GM21447 (cell line): ENCODE measurements at regions not wholly inside any gene's neighbourhood (a gene's known extent, or its start where the extent isn't known, plus 50 kb on each side); places are given as distances from the start of the nearest gene placed in this dataset.

Source experiments
- ATAC-seq: cut with Tn5 transposase; IDR thresholded peaks from one replicate; pipeline ENCODE4 v1.9.1; 2021; ENCODE audit not compliant: unreplicated experiment

DNA sequence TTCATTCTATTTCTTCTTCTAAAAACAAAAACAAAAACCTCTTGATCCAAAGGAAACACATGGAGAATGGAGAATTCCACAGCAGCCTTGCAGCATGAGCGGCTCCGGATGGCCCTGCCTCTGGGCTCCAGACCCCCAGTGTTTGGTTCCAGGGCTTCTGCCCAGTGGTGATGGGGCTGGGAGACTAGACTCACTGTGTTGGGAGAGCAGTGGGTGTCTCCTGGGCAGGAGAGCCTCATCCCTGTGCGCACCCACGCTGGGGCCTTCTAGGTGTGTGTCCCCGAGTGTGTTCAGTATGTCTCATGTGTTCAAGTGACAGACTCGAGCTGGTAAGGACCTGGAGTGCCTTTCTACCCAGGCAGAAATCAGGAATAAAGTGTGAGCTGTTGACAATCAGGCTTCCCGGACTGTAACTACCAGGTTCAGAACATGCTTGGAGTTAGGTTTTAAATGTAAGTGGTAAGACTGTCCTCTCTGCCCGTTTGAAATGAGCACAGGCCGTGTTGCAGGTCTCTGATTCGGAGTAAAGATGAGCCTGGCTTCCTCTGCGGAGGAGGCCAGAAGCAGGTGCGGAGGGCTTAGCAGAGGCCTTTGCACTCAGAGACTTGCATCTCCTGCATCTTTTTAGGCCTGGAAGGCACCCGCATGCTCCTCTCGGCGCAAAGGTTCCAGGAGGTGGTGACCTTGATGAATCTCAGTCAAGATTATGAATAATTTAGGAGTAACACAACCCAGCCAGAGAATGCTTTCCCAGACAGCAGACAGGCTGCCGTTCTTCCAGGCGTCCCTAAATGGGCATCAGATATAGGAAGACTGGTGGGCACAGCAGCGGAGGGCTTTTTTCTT is 253.6 kb downstream of the CDH26 start:
- ATAC-seq: no peak

DNA sequence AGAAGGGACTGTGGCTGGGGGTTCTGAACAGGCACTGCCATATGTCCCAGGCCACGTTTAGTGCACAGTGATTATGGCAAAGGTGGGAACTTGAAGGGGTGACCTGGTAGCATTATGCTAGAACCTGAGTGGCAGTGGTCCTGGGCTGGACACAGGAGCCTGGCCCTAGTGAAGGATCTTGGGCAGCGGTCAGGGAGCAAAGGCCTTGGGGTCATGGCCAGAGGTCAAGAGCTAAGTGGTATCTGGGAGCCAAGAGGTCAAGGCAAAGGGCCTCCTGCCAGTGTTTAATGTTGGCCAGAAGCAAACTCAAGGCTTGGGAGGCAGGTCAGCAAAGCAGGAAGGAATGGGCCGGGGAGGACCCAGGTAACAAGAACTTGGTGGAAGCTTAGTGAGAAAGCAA is 254.5 kb downstream of the CDH26 start:
- ATAC-seq: no peak

- no peak for ATAC-seq
These were observed 255.1 kb downstream of the CDH26 start for GRCh38 chr20:60213126-60213893.

DNA sequence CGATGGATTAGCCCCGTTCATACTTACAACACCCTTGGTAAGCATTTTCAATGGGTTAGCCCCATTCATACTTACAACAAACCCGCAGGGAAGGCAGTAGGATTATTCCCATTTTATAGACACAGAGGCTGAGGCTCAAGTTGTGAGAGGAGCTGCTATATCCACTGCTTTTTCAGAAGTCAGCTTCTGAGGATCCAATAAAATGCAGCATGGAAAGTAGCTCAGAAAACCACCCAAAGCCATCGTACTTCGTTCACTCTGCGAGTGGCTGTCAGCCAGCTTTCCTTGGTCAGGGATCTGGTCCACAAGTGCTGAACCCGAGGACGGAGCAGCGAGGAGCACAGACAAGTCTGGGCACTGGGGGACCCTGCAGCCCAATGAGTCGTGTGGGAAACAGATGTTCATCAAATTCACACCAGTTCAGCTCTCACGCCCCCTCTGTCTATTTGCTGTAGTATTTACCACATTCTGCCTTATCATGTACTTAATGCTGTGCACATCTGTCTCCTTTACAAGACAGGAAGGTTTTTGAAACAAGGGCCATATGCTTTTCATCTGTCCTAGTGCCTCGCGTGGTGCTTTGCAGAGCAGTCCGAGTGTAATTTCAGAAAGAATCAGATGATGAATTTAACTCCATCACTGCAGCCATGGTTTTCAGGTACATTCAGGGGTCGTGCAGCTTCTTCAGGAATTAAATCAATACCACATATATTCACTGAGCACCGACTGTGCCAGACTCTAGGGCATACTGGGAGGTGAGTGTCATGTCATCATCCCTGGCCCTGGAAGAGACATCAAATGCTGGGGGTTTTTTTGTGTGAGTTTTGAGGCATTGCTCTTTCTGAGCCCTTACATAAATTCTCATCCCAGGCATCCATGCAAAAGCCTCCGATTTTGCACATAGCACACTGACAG is 256.9 kb downstream of the CDH26 start:
- ATAC-seq: no peak

DNA sequence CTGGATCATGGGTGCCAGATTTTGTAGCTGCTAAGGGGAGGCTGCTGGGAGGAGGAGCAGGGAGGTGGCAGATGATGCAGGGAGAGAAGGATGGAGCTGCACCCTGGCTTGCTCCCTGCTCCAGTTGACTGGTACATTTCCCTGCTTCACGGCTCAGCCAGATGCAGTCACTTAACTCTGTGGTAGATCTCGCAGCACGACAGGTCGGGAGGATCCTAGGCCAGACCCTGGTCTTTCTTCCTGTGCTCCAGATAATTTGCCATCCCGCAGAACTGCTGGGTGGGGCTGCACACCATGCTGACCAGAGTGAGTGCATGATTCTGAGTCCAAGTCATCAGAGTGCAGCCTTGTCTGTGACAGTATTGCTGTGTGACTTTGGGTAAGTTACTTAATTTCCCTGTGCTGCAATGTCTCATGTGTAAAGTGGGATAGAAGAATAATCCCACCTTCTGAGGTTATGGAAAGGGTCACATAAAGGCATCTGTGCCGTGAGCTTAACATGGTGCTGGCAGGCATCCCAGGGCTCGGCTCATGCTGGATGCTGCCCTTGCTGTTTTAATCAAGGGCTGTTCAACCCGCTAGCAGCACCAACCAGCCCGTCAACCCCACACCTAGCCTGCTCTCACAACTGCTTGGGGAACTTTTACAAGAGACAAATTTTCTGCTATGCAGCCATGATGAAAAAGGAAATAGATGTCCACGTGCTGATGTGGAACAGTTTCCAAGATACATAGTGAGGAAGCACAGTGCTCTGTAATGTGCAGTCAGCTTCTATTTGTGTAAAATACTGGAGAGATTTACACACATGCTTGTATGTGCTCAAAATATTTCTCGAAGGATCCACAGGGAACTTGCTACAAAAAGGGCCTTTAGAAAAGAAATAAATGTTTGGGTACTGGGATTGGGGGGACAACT is 257.9 kb downstream of the CDH26 start:
- no peak for ATAC-seq

- ATAC-seq: no peak
These were observed 261.0 kb downstream of the CDH26 start for GRCh38 chr20:60219231-60219630.

GRCh38 chr20:60219984-60220562 is 261.9 kb downstream of the CDH26 start:
- no peak for ATAC-seq

DNA sequence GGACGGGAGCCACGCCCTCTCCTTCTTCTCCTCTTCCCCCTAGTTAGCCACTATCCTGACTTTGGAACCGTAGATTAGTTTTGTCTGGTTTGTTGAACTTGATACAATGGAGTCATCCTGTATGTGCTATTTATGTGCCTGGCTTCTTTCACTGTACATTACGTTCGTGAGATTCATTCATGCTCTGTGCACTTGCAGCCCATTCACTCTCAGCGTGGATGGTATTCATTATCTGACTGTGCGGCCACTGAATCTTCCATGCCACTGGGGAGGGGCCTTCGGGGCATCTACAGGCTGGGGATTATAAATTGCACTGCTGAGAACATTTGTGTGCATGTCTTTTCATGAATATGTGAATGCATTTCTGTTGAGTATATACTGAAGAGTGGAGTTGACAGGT is 262.5 kb downstream of the CDH26 start:
- no peak for ATAC-seq

DNA sequence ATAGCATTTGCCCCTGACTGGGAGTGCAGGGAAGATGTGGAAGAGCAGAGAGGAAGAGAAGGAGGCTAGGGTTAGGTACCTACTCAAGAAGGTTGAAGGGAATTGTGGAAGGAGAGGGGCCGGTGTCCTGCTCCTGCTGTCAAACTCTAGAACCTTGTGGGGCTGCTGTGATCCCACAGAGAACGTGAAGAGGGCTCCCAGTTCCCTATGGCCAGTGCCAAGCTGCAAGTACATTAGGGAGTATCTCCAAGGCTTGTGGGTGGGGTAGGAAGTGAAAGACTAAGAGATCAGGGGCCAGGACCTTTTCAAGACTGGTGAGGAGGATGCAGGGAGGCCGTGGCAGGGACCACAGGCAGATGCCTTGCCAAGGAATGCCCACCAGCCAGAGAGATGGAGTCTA is 263.4 kb downstream of the CDH26 start:
- ATAC-seq: no peak

- no peak for ATAC-seq
These were observed 264.3 kb downstream of the CDH26 start for GRCh38 chr20:60222497-60222896.

DNA sequence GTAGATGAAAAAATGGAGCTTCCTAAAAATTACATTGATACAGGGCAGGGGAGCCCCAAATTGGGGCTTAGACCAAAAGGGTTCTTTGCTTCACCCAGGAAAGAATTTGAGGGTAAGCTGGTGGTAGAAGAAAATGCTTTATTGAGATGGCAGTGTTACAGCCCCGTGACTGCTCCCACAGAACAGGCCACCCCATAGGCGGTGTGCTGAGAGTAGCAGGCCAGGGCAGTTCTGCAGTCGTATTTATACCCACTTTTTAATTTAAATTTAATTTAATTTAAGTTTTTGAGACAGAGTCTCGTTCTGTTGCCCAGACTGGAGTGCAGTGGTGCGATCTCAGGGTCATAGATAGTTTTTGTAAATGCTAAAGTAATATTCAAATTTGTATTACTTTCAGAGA is 265.0 kb downstream of the CDH26 start:
- no peak for ATAC-seq

DNA sequence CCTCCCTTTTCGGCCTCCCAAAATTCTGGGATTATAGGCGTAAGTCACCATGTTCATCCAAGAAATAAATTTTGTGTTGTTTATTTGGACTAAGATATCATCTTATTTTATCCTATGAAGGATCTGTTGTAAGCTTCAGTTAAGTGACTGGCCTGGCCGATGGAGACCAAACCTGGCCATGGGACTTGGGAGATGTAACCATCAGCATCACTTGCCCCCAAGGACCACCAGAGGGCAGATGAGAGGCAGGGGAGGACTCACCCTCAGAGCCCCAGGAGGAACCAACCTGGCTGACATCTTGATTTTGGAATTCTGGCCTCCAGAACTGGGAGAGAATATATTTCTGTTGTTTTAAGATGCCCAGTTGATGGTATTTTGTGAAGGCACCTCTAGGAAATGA is 266.7 kb downstream of the CDH26 start:
- no peak for ATAC-seq

DNA sequence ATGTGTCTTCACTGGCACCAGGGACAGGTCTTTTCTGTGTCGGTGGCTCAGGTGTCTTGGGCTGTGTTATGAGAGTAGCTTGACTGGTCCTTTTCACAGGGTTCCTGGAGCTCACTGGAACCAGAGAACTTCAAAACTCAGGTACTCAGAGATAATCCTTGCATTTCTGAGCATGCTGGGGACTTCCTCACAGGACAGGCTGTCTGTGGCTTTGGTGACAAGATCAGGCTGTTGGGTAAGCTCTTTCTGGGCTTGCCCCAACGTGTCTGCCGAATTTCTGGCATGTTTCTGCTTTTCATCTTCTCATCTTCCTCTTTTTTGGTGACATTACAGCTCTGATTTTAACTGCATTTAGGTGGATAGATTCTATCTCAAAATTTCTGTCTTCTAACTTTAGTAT is 270.0 kb downstream of the CDH26 start:
- ATAC-seq: no peak

DNA sequence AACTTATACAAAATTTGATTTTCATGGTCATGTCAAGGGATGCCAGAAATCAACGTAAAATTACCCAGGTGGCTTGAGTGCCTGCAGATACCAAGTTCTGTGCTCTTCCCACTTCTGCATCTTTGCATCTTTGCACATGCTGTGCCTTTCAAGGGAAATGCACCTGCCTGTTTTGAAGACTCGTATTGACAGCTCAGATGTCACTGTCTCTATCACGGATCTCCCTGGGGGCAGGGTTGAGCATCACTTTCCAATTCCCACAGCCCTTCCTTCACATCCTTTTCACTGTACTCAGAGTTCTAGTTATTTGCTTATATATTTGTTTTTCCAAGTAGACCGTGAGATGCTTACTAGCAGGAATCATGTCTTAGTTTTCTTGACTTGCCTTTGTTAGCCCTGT is 274.2 kb downstream of the CDH26 start:
- ATAC-seq: no peak

GRCh38 chr20:60233018-60233630 is 274.9 kb downstream of the CDH26 start:
- no peak for ATAC-seq

DNA sequence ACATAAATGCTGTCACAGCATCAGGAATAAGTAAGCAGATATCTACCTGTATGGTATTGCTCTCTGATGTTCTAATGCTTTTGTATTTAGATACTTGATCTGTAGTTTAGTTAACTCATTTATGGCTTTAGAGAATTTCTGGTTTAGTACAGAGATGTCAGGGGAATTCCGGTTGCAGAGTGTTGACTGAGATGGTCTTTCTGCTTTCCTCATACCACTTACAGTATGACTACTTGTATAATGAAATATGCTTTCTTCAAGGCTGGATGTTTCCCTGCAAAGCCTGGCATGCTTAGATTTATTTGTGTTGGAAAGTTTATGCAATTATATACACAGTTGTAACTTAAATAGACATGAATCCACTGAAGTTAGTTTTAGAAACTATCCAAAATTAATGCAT is 278.4 kb downstream of the CDH26 start:
- ATAC-seq: no peak

- ATAC-seq: no peak
These were observed 279.8 kb downstream of the CDH26 start for GRCh38 chr20:60237981-60238380.

GRCh38 chr20:60238992-60239660 is 280.9 kb downstream of the CDH26 start:
- ATAC-seq: no peak

DNA sequence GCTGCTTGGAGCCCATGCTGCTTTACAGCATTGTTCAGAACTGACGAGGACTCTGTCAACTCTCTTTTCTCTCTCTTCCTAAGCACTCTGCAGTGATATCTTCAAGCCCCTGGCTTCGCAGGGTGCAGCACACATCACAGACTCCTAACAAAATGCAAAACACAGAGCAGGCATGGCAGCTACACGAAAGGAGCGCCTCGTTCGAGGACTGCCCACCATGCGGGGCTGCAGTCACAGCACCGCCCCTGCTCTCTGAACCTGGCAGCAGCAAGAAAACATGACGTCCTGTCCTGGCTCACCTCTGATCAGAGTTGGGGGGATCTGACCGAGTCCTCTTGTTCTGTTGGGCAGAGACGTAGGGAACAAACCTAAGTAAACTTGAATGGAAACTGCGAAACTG is 281.7 kb downstream of the CDH26 start:
- no peak for ATAC-seq
